NCI-H146 treated with DMSO at 0.1 percent for 48 hours (cell line): ENCODE measurements at regions not wholly inside any gene's neighbourhood (a gene's known extent, or its start where the extent isn't known, plus 50 kb on each side); places are given as distances from the start of the nearest gene placed in this dataset.
"Not testable (repeated sequence)": the region's sequence is repeated elsewhere in the genome, so short reads cannot be mapped to it uniquely, and the experiment has no call there.

Source experiments
- DNase-seq: peaks from one replicate; lab custom pipeline; 2025; ENCODE audit not compliant: unreplicated experiment; lab: John Stamatoyannopoulos, UW

DNA sequence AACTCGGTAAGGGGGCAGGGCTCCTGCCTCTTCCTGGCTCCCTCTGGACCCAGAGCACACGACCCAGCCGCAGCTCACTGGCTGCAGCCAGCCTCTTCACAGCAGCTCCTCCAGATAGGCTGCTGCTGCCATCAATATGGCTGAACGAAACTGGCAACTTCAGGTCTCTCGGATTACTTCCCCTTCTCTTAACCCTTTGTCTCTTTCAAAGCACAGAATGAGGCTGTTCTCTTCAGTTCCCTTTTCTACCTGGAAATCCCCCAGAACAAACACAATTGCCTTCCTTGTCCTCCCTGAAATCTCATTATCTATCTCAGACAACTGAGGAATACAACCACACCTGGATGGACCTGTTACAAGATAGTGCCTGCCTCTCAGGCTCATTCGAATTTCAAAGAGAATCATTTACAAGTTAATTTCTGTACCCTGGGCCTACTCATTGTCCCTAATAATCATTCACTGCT, 193.4 kb upstream of the MBL2 start:
- DNase-seq = no peak

DNA sequence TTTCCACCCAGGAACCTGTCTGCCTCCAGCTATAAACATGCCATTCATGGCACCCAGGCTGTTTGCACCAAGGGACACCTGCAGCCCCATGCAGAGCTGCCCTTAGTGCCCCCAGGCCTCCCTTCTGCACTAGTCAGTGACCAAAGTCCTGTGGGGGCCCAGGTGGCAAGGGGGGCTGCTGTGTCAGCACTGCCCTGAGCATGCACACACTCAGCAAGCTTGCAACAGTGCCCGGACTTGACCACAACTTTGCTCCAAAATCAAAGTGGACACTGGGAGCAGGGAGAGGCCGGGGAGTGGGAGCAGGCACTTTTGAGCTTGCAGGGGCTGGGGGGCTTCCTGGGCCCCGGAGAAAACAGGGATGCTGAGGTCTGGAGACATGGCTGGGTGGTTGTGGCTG, 192.9 kb upstream of the MBL2 start:
- DNase-seq = no peak

GRCh38 chr10:52961323-52961722, 188.7 kb upstream of the MBL2 start:
- peak; percentile 7 for DNase-seq

DNA sequence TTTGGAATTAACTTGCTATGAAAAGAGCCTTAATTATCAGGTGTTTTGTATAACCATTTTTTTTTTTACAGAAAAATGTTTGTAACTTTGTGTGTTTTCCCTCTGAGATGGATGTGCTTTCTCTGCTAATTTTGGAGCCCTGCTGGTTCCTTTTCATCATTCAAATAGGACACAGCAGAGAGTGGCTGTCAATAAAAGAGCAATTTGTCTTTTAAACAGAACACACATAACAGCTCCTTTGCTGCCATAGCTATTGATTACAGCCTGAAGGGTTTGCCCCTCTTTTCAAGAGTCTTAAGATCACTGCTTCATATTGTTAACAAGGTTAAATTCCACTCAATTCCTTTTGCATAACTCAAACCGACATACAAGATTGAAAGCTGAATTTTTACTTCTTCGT, 187.2 kb upstream of the MBL2 start:
- peak; percentile 80 for DNase-seq

- DNase-seq = no peak
Observed at GRCh38 chr10:52956861-52957260, 184.3 kb upstream of the MBL2 start.

- DNase-seq = no peak
Observed at GRCh38 chr10:52956461-52956860, 183.9 kb upstream of the MBL2 start.

DNA sequence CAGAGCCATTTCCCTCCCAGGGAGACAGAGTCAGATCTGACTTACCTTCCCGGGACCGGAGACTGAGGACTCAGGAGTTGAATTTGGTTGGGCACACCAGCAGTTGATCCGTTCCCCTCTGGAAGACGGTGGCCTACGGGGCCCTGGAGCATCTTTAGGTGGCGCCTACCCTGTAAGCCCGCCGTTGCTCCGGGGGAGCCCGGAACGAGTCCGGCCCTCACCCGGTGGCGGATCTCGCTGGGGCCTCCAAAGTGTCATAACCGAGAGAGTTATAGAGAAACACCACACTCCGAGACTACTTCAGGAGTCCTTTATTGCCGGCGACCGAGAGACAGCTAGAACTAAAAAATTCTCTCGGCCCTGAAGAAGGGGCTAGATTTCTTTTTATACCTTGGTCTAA, 182.8 kb upstream of the MBL2 start:
- DNase-seq = no peak

DNA sequence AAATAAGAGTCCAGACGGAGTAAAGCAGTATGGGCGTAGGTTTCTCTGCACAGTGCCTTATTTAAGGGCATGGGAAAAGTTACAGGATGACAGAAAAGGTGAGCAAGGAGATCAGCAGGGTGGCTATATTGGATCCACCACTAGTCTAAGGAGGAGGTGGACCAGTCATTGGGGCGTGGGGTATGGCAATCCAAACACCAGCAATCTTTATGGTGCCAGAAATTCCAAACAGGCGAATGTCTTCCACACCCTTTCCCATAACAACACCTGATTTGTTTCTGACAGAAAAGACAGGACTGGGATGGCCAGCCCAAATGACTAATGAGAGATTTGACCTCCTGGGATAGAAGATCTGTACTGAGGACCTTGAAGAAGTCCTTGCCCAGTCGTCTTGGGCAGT, 181.8 kb upstream of the MBL2 start:
- DNase-seq = no peak

GRCh38 chr10:52952391-52953055, 179.9 kb upstream of the MBL2 start:
- DNase-seq = no peak

DNA sequence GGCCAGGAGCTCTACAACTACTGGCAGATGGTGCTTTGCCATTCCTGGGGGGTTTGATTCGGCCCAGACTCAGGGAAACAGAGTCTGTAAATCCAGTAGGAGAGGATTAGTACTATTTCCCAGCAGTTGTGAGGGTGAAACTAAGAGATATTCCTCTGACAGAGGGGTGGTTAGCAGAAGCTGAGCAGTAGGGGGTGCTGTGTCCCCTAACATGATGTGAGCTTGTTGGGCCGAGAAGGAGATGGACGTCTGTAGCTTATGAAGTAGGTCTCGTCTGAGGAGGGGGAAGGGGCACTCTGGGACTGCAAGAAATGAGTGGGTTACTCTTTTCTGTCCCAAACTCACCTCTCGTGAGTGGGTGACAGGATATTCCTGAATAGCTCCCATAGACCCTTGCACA, 179.2 kb upstream of the MBL2 start:
- DNase-seq = peak; percentile 13

- DNase-seq = no peak
Observed at GRCh38 chr10:52950578-52950977, 178.0 kb upstream of the MBL2 start.

DNA sequence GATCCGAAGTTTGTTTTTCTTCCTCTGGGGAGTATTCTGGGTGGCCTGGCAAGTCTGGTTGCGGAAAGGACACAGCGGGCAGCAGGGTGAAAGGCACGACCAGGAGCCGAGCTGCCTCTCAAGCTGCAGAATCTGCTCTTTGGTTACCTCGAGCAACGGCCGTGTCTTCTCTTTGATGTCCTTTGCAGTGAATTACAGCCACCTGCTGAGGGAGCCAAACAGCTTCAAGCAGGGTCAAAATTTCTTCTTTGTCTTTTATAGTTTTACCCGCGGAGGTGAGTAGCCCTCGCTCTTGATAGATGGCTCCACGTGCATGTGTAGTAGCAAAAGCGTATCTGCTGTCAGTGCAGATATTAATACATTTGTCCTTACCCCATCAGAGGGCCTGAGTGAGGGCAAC, 177.3 kb upstream of the MBL2 start:
- DNase-seq = peak; percentile 13

DNA sequence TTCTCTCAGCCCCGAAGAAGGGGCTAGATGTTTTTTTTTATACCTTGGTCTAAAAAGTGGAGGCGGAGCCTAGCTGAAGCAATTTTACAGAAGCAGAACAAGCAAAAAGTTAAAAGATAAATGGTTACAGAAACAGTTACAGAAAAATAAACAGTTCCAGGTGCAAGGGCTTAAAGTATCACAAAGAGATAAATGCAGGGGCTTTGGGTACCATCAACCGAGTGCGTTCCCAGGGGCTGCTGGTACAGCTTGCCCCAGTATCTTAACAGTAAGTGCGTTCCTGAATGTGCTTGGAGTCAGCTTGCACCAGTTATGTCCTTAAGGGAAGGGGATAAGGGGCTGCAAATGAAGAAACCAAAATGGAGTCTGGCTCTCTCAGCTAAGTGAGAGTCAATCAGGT, 173.9 kb upstream of the MBL2 start:
- no peak for DNase-seq

DNA sequence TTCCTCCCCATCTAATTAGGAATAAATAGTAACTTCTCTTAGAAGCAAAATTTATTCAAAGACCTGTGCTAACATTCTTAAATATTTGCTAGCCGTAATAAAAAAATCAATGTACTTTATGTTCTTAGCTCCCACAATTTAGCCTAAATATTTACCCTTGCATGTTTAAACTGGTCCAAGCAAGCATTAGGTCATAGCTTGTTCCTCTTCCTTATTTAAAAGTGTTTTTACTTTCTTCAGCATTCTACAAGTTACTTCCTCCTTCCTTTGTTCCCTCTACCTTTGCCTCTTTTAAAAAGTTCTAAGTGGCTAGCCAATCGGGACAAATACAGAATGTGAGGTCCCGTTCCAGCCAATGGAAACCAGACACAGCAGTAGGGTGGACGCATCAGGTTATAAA, 172.9 kb upstream of the MBL2 start:
- DNase-seq = not testable (repeated sequence)

GRCh38 chr10:52940921-52941320, 168.3 kb upstream of the MBL2 start:
- no peak for DNase-seq

DNA sequence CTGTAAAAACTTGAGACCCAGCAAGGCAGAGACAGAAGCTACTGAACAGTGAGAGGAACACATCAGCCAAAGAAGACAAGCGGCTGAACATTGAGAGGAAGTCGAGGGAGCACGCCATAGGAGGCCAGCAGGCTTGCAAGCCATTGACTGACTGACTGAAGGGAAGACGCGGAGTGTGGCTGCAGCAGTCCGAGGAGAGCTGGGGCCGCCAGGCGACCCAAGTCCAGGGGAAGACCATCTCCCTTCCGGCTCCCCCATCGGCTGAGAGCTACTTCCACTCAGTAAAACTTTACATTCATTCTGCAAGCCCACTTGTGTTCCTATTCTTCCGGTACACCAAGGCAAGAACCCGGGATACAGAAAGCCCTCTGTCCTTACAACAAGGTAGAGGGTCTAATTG, 167.3 kb upstream of the MBL2 start:
- DNase-seq = no peak

- DNase-seq = no peak
Observed at GRCh38 chr10:52933748-52934147, 161.2 kb upstream of the MBL2 start.

DNA sequence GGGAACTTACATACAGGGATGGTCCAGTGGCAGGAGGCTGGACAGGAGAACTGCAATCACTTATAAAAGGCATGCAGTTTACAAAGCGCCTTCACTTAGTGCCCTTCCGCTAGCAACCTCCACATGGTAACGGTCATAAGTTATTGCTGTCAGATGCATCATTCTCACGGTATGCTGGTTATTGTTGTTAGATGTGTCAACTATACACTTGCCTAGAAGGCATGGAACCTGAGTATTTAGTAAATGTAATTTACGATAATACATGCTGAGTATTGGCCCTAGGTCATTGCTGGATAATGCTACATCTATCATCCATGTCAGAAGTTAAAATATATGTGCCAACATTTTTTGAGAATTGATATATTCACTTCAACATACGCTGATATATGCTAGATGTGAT, 155.1 kb upstream of the MBL2 start:
- DNase-seq = no peak

DNA sequence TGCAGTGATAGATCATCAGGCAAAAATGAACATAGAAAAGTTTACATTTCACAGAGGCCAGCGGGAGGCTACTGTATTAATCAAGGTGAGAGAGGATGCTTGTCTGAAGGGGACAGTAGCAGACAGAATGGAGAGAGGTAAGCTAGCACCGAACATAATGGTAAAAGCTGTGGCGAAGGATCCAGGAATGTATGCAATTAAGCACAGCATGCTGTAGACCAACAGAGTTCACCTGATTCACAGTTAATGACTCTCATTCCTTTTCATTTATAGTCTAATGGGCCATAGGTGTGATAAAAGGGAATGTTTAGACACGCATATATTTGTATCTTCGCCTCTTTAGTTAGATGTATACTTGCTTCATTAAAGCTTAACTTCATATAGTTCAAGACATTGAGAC, 150.9 kb upstream of the MBL2 start:
- peak; percentile 15 for DNase-seq

DNA sequence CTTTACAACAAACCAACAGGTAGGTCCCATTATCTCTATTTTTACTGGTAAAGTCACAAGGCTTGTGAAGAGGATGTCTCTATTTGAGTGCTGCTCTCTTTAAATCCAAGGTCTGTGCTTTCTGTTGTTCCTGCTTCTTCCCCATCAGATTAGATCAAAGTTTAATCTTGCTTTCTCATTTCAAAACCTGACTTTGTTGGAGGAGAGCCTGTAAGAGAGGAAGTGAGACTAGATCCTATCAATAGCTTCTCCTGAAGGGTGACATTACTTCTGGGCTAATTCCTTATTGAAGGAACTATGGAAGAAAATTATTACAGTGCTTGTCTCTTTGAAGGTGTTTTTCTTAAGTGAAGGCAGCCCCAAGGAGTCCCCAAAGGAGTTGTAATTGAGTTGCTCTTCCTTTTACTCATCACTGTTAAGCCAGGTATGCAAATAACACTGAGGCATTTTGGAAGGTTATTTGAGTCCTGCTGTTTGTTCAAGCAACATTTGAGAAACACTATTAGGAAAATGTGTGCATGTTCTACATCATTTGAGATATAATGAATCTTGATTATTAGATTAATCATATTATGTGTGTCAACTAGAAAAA, 146.2 kb upstream of the MBL2 start:
- no peak for DNase-seq

DNA sequence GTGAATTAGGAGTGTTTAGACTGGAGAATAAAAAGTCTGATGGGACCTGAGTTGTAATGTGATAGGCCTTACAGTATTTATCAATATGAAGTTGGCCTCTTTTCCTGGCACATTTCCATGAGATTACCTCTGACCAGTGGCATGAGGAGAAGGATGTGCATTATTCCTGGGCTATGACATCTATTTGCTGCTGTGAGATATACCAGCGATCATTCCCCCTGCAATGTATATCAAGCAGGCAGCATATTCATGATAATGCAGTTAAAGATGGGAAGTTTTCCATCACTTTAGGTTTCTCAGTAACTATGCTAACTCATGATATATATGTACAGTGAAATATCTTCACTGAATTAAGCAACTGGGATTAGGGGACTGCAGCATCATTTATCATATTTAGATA, 142.8 kb upstream of the MBL2 start:
- DNase-seq = no peak

GRCh38 chr10:52911163-52911562, 138.6 kb upstream of the MBL2 start:
- no peak for DNase-seq

DNA sequence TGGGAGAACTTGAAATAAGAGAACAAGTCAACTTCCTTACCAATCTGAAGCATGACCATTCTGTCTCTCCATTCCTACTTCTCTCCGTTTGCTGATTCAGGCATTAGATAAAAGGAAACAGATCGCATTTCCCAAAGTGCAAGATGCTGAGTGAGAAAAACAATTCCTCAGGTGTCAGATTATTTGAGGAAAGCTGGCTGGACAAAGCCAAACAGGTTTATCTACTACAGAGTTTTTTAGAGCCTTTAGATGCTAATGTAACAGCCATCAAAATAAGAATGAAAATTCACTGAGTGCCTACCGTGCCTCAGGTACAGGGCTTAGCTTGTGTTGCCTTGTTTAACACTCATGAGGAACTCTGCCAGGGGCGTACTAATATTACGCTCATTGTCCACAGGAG, 135.9 kb upstream of the MBL2 start:
- DNase-seq = no peak
